ENCODE measurements at regions not wholly inside any gene's neighbourhood (a gene's known extent, or its start where the extent isn't known, plus 50 kb on each side); places are given as distances from the start of the nearest gene placed in this dataset.

- DNase-seq = no peak
These were observed 248.8 kb downstream of the HS3ST3A1 start for GRCh38 chr17:13352747-13353415.

- no peak for DNase-seq
These were observed 250.7 kb downstream of the HS3ST3A1 start for GRCh38 chr17:13351046-13351445.

GRCh38 chr17:13350466-13350865, 251.3 kb downstream of the HS3ST3A1 start:
- no peak for DNase-seq

DNA sequence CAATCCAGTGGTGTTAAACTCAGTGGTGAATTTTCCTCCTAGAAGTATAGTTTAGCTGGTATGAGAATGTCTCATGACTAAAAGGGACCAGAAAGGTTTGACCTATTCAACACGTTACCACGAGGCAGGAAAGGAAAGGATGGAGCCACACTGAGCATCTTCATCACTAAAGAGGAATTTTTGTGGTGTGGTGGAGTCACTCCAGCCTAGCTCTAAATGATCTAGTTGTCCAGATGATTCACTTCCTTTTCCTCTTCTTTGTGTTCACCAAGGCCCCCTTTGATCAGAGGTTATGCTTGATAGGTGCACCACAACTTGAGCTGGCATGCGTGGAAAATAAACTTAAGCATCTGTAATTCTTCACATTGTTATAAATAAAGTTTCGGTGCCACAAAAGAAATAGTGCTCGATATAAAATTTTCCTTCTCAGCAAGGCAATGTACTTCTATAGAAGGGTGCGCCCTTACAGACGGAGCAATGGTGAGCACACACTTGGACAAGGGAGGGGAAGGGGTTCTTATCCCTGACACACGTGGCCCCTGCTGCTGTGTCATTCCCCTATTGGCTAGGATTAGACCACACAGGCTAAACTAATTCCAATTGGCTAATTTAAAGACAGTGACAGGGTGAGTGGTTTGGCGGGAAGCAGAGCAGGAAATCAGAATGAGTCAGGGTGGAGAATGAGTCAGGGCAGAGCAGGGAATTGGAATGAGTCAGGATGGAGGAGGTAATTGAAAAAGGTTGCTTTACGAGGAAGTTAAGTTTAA, 254.6 kb downstream of the HS3ST3A1 start:
- DNase-seq = peak; percentile 33

DNA sequence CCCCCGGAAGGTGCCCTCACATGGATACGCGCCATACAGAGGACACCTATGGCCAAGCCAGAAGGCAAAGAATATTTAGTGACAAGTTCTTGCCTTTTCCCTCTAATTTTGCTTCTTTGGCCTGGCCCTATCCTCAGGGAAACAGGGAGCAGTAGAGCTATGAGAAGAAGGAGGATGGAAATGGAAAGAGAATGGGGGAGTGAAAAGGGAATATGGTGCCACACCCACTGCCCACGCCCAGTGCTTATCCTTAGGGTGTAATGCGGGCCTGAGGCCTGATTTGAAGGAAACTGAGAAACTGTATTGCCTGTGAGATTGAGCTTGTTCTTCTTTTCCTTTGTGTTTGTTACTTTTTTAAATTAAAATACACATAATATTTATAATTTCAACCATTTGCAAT, 255.1 kb downstream of the HS3ST3A1 start:
- no peak for DNase-seq

DNA sequence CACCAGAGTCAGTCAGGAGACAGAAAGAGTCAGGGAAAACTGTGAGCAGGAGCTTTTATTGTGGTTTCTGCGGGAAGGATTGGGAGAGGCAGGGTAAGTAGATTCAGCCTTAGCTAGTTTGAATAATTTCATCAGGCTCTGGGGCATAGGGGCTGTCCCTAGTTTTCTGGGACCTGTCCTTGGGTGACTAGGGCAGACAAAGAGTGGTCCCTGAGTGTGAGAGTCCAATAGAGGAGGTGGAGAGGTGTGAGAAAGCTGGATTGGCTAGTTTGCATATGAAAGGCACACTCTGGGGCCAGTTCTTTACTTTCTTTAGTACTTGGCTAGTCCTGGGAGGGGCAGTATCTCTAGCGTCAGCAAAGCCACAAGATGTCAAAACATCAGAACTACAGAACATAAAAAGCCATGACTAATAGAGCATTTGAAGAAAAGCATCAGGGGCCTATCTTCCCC, 255.6 kb downstream of the HS3ST3A1 start:
- peak; percentile 42 for DNase-seq

- DNase-seq = no peak
These were observed 263.3 kb downstream of the HS3ST3A1 start for GRCh38 chr17:13338421-13338820.

DNA sequence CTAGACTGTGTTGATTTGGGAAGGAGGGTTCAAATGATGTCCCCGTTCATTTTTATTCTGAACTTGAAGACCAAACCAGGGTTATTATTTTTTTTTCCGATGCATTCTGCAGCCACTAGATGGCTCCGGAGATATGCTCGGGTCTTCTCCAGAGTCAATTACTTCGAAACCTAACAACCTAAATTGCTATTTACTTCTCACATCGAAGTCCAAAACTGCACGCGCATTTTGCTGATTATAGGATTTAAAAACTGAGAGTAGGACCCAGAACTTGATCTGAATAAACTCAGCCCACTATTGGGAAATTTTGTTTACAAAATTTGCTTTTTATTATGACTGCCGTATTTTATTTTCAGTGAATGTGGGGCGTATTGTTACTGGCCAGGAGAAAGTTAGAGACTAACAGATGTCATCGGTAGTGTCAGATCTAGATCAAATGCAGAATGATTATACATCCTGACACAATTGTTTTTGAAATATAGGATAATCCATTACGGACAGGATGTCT, 263.8 kb downstream of the HS3ST3A1 start:
- DNase-seq = peak; percentile 38

GRCh38 chr17:13337151-13337550, 264.6 kb downstream of the HS3ST3A1 start:
- no peak for DNase-seq

GRCh38 chr17:13334374-13334773, 267.4 kb downstream of the HS3ST3A1 start:
- DNase-seq = no peak

- no peak for DNase-seq
These were observed 268.1 kb downstream of the HS3ST3A1 start for GRCh38 chr17:13333661-13334060.

- DNase-seq = no peak
These were observed 269.5 kb downstream of the HS3ST3A1 start for GRCh38 chr17:13332207-13332606.

DNA sequence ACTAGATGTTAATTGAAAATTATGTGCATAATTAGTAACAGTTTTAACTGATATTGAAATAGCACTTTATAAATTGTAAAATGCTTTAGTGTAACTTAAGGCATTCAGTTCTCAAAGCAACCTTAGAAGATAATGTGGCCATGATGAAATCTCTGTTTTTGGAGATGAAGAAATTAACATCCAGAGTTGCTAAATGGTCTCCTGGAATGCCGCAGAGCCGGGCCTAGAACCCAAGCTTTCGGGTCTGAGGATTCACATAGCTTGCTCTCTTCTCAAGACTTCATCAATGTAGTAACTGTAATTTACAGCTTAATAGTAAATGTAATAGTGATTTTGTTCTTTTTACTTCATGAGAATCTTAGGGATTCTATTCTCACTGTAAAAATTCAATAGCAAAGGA, 272.3 kb downstream of the HS3ST3A1 start:
- DNase-seq = no peak

DNA sequence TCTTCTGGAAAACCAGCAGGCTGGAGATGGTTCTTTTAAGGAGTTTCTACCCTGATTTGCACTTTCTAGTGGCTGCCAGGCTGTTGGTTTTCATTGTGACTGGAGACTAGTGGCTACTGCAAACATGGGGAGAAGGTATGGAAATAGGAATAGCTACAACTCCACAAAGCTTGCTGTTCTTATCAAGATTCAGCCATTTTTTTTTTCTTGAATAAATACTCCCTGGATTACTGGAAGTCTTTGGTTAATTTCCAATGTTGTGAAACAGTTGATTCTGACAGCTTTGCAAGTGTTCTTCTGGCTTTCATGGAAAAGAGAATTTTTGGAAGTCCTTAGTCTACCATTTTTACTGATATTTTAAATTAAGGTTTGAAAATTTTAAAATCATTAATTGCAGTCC, 277.7 kb downstream of the HS3ST3A1 start:
- DNase-seq = no peak

GRCh38 chr17:13321951-13322701, 279.6 kb downstream of the HS3ST3A1 start:
- DNase-seq = no peak

- DNase-seq = no peak
These were observed 281.5 kb downstream of the HS3ST3A1 start for GRCh38 chr17:13320046-13320785.

GRCh38 chr17:13316657-13317056, 285.1 kb downstream of the HS3ST3A1 start:
- no peak for DNase-seq

- no peak for DNase-seq
These were observed 290.4 kb downstream of the HS3ST3A1 start for GRCh38 chr17:13311306-13311705.

DNA sequence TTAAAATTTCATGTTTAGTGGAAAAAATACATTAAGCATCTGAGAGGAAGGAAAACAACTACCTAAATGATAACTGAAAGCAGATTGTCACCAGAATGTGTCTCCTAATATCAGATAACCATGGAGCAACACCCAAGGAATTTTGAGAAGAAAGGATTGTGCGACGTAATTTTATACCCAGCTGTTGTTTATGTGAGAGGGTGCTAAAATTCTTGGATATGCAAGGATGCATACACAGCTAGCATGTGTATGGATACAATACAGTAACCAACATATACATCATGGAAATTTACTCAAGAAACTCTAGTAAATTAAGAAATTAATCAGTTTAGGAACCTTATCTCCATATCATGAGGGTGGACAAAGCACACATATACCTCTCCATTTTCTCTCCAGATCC, 290.9 kb downstream of the HS3ST3A1 start:
- no peak for DNase-seq

DNA sequence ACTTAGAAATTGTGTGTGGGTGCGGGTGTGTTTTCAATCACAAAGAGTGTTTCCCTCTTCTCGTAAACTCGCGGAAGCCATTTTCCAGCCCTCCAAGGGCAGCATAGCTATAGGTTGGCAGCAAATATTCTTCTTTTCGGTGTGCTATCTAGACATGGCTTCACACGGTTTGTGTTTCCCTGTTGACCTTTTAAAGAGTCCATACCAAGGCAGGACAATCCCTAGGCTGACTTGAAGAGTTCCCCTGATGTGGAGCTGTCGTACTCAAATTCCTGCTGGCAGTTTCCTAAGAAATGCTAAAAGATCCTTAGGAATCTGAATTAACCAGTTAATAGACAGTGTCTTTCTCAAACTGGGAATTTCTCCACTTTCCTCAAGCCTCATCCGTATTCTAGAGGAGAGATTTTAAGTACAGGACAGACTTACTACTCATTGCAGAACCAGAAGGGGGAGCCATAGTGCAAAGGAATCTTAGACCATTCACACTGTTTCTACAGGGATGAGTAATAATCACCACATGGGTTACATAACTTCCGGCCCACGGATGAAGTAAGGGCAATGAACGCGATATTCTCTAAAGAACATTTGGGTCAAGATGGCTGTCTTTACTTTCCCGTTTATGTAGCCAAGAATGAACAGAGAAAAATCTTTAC, 288.6 kb upstream of the ELAC2 start:
- peak; percentile 23 for DNase-seq

DNA sequence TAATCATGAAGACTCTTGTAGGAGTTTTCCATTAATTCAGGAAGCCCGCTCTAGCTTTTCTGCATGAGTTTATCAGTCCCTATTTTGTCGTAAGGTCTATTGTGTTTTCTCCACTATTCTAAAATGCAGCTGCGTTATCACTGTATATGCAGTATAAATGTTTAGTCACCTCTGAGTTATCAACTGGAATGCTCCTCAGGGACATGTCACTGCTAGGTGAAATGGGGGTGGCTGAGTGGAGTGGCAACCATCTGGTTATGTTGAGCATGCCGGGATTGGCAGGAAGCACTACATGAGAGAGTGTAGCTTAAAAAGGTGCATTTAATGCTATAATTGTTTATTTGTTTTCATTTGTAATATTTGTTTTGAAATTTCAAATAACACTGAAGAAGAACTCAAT, 285.2 kb upstream of the ELAC2 start:
- DNase-seq = no peak

- no peak for DNase-seq
These were observed 284.6 kb upstream of the ELAC2 start for GRCh38 chr17:13302419-13302818.

All from inflammatory macrophage treated with lipopolysaccharide for 4 hours (primary cell).